ENCODE measurements at regions not wholly inside any gene's neighbourhood (a gene's known extent, or its start where the extent isn't known, plus 50 kb on each side); places are given as distances from the start of the nearest gene placed in this dataset.

- no peak for DNase-seq
- Histone ChIP-seq H3K27me3 (ENCODE audit: control insufficient read depth in 3 of 3, insufficient read depth in 3 of 3, low read length in 2 of 3) (no peaks in the 10 kb centered on the region), H3K9me3 (ENCODE audit: control insufficient read depth in 4 of 4, insufficient read depth in 3 of 4, low read length in 3 of 4) (no peaks in the 10 kb centered on the region), H3K36me3 (ENCODE audit: control insufficient read depth in 4 of 4, insufficient read depth in 4 of 4, low read length in 4 of 4) (no peaks in the 10 kb centered on the region), H3K4me3 (no peak overlapping the region), H3K4me1 (ENCODE audit: control insufficient read depth in 5 of 5, insufficient read depth in 5 of 5, low read length in 5 of 5) (peaks cover 0 to 12% (median 0%) of the 10 kb centered on the region in 5 donors), H3K9ac (ENCODE audit: insufficient read depth in 1 of 2, low read length in 2 of 2) (no peak overlapping the region), H3K27ac (ENCODE audit: low read depth in 1 of 2, low read length in 1 of 2) (no peak overlapping the region)
- ATAC-seq (ENCODE audit: insufficient read depth, low FRiP score) = no peak
- TF ChIP-seq, protein P1, sequence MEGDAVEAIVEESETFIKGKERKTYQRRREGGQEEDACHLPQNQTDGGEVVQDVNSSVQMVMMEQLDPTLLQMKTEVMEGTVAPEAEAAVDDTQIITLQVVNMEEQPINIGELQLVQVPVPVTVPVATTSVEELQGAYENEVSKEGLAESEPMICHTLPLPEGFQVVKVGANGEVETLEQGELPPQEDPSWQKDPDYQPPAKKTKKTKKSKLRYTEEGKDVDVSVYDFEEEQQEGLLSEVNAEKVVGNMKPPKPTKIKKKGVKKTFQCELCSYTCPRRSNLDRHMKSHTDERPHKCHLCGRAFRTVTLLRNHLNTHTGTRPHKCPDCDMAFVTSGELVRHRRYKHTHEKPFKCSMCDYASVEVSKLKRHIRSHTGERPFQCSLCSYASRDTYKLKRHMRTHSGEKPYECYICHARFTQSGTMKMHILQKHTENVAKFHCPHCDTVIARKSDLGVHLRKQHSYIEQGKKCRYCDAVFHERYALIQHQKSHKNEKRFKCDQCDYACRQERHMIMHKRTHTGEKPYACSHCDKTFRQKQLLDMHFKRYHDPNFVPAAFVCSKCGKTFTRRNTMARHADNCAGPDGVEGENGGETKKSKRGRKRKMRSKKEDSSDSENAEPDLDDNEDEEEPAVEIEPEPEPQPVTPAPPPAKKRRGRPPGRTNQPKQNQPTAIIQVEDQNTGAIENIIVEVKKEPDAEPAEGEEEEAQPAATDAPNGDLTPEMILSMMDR (IDR thresholded peaks at IDR 0.05; ENCODE audit: control extremely low read depth, extremely low read depth) = no peak
Measured at GRCh38 chr6:91464718-91465117, 877.8 kb upstream of the MAP3K7 start.

GRCh38 chr6:91464201-91464600 is 877.3 kb upstream of the MAP3K7 start:
- 62 to 89% methylated on average over 1 of the region's 1 CpG for WGBS, 2 donors
- no peak for ATAC-seq (ENCODE audit: insufficient read depth, low FRiP score)
- Histone ChIP-seq H3K4me1 (ENCODE audit: control insufficient read depth in 5 of 5, insufficient read depth in 5 of 5, low read length in 5 of 5) (peaks cover 0 to 12% (median 0%) of the 10 kb centered on the region in 5 donors), H3K4me3 (no peak overlapping the region), H3K27me3 (ENCODE audit: control insufficient read depth in 3 of 3, insufficient read depth in 3 of 3, low read length in 2 of 3) (no peaks in the 10 kb centered on the region), H3K36me3 (ENCODE audit: control insufficient read depth in 4 of 4, insufficient read depth in 4 of 4, low read length in 4 of 4) (no peaks in the 10 kb centered on the region), H3K27ac (ENCODE audit: low read depth in 1 of 2, low read length in 1 of 2) (no peak overlapping the region), H3K9me3 (ENCODE audit: control insufficient read depth in 4 of 4, insufficient read depth in 3 of 4, low read length in 3 of 4) (no peaks in the 10 kb centered on the region), H3K9ac (ENCODE audit: insufficient read depth in 1 of 2, low read length in 2 of 2) (no peak overlapping the region)
- TF ChIP-seq, protein P1 (IDR thresholded peaks at IDR 0.05; ENCODE audit: control extremely low read depth, extremely low read depth) = no peak
- no peak for DNase-seq

- Histone ChIP-seq H3K27ac (ENCODE audit: low read depth in 1 of 2, low read length in 1 of 2) (no peak overlapping the region), H3K9ac (ENCODE audit: insufficient read depth in 1 of 2, low read length in 2 of 2) (no peak overlapping the region), H3K9me3 (ENCODE audit: control insufficient read depth in 4 of 4, insufficient read depth in 3 of 4, low read length in 3 of 4) (no peaks in the 10 kb centered on the region), H3K27me3 (ENCODE audit: control insufficient read depth in 3 of 3, insufficient read depth in 3 of 3, low read length in 2 of 3) (no peaks in the 10 kb centered on the region), H3K4me1 (ENCODE audit: control insufficient read depth in 5 of 5, insufficient read depth in 5 of 5, low read length in 5 of 5) (peaks cover 0 to 12% (median 0%) of the 10 kb centered on the region in 5 donors), H3K4me3 (no peak overlapping the region), H3K36me3 (ENCODE audit: control insufficient read depth in 4 of 4, insufficient read depth in 4 of 4, low read length in 4 of 4) (no peaks in the 10 kb centered on the region)
- DNase-seq (peak in 1 of 3 donors; percentile 33), ATAC-seq (ENCODE audit: insufficient read depth, low FRiP score) (no peak)
- 63 to 71% methylated on average over 2 of the region's 2 CpGs for WGBS, 2 donors
- TF ChIP-seq, protein P1 (IDR thresholded peaks at IDR 0.05; ENCODE audit: control extremely low read depth, extremely low read depth) = no peak
Measured at GRCh38 chr6:91462241-91462640, 875.4 kb upstream of the MAP3K7 start.

DNA sequence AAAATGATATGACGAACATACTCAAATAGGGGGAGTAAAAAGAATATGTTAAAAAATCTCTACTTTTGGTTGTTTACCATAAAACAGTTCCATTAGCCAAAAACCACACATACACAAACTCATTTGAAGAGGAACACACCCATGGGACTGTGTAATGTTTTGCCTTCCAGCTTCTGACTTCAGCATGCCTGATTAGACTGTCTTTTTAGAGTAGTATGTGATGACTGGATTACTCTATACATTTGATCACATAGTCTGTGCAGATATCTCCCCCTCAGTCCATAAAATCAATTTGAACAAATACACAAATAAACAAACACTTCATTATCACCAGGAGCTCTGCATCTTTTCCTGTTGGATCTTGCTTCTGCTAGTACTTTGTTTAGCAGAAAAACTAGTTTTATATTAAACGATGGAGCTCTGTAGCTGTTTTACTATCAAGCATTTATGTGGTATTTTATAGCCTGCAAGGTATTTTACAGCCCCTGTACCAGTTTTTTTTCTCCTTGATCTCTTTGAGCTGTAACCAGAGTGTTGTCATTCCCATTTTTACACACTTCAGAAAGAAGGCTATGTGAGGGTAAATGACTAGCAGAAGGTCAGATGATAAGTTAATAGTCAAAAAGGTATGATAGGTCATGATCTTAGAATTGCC is 866.5 kb upstream of the MAP3K7 start:
- H3K27ac ChIP-seq (ENCODE audit: low read depth in 1 of 2, low read length in 1 of 2) = no peak overlapping the region
- H3K4me3 ChIP-seq = no peak overlapping the region
- DNase-seq = peak in 2 of 3 donors; percentile 57 to 67
- TF ChIP-seq, protein P1 (IDR thresholded peaks at IDR 0.05; ENCODE audit: control extremely low read depth, extremely low read depth) = no peak
- WGBS, 2 donors = 67 to 82% methylated on average over 2 of the region's 2 CpGs
- H3K36me3 ChIP-seq (ENCODE audit: control insufficient read depth in 4 of 4, insufficient read depth in 4 of 4, low read length in 4 of 4) = no peaks in the 10 kb centered on the region
- H3K9ac ChIP-seq (ENCODE audit: insufficient read depth in 1 of 2, low read length in 2 of 2) = no peak overlapping the region
- ATAC-seq (ENCODE audit: insufficient read depth, low FRiP score) = no peak
- H3K27me3 ChIP-seq (ENCODE audit: control insufficient read depth in 3 of 3, insufficient read depth in 3 of 3, low read length in 2 of 3) = no peaks in the 10 kb centered on the region
- no peaks in the 10 kb centered on the region for H3K9me3 ChIP-seq (ENCODE audit: control insufficient read depth in 4 of 4, insufficient read depth in 3 of 4, low read length in 3 of 4)
- H3K4me1 ChIP-seq (ENCODE audit: control insufficient read depth in 5 of 5, insufficient read depth in 5 of 5, low read length in 5 of 5) = peaks cover 0 to 12% (median 0%) of the 10 kb centered on the region in 5 donors

Data from lung (tissue), 11 donors.